Fibroblast of skin of right quadriceps (primary cell): ENCODE measurements at regions not wholly inside any gene's neighbourhood (a gene's known extent, or its start where the extent isn't known, plus 50 kb on each side); places are given as distances from the start of the nearest gene placed in this dataset.

Source experiments
- DNase-seq: peaks from one replicate; pipeline ENCODE4 v3.0.0-alpha.2; 2013

- no peak for DNase-seq
Observed at GRCh38 chr1:94637121-94637520, 95.6 kb upstream of the F3 start.

GRCh38 chr1:94636624-94637023 is 95.1 kb upstream of the F3 start:
- DNase-seq, result peak; percentile 60

- DNase-seq, result no peak
Observed at GRCh38 chr1:94636100-94636499, 94.5 kb upstream of the F3 start.

GRCh38 chr1:94634977-94635416 is 93.4 kb upstream of the F3 start:
- DNase-seq, result no peak

- DNase-seq, result peak; percentile 71
Observed at GRCh38 chr1:94633051-94633450, 91.5 kb upstream of the F3 start.

- no peak for DNase-seq
Observed at GRCh38 chr1:94629259-94630181, 88.0 kb upstream of the F3 start.

GRCh38 chr1:94628499-94628843 is 86.9 kb upstream of the F3 start:
- DNase-seq, result no peak

- DNase-seq, result no peak
Observed at GRCh38 chr1:94627771-94628498, 86.4 kb upstream of the F3 start.

GRCh38 chr1:94624203-94624602 is 82.6 kb upstream of the F3 start:
- no peak for DNase-seq

- peak; percentile 52 for DNase-seq
Observed at GRCh38 chr1:94623560-94624148, 82.1 kb upstream of the F3 start.

- DNase-seq, result peak; percentile 54
Observed at GRCh38 chr1:94622757-94623156, 81.2 kb upstream of the F3 start.

- DNase-seq, result no peak
Observed at GRCh38 chr1:94621802-94622201, 80.2 kb upstream of the F3 start.

GRCh38 chr1:94621395-94621794 is 79.8 kb upstream of the F3 start:
- peak; percentile 58 for DNase-seq

GRCh38 chr1:94620345-94621031 is 78.9 kb upstream of the F3 start:
- no peak for DNase-seq

- DNase-seq, result no peak
Observed at GRCh38 chr1:94619731-94620130, 78.2 kb upstream of the F3 start.

- no peak for DNase-seq
Observed at GRCh38 chr1:94617957-94618739, 76.6 kb upstream of the F3 start.

- DNase-seq, result peak; percentile 80
Observed at GRCh38 chr1:94617134-94617805, 75.7 kb upstream of the F3 start.

GRCh38 chr1:94616506-94616905 is 74.9 kb upstream of the F3 start:
- DNase-seq, result no peak

- no peak for DNase-seq
Observed at GRCh38 chr1:94614996-94615395, 73.4 kb upstream of the F3 start.

GRCh38 chr1:94614168-94614815 is 72.7 kb upstream of the F3 start:
- DNase-seq, result no peak

- DNase-seq, result no peak
Observed at GRCh38 chr1:94612525-94613204, 71.1 kb upstream of the F3 start.
